GM23248 (cell line): ENCODE measurements at regions not wholly inside any gene's neighbourhood (a gene's known extent, or its start where the extent isn't known, plus 50 kb on each side); places are given as distances from the start of the nearest gene placed in this dataset.

ENCODE experiments used
- EZH2 ChIP-seq: fragments of 200-600 bp; sonication (generic); IDR thresholded peaks from 2 replicates; pipeline ENCODE4 v1.6.1; 2018; ENCODE audit warnings: antibody characterized with exemption, mild to moderate bottlenecking; ENCODE audit not compliant: insufficient read depth, poor library complexity, severe bottlenecking
- EZH2phosphoT487 ChIP-seq: fragments of 200-600 bp; sonication (generic); IDR thresholded peaks from 2 replicates; pipeline ENCODE4 v1.6.1; 2018; ENCODE audit warnings: antibody characterized with exemption, moderate library complexity, mild to moderate bottlenecking, low read depth; ENCODE audit not compliant: insufficient read depth

DNA sequence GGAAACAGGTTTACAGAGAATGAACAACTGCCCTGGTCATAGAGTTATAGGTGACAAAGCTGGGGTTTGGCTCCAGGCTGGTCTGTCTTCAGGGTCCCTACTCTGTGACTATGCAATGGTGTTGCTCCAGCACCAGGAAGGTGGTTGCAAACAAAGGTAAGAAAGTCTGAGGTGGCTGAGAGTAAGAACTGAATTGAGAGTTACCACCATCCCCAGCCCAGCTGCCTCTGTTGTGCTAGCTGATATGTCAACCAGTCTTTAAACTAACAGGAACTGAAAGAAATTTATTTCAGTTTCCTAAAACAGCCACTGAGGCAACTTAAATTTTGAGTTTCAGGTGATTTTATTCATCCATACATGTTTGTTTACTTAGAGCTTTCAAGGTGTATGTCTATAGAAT lies 111.0 kb upstream of the LRIG3 start:
- TF ChIP-seq EZH2 (no peak), EZH2phosphoT487 (no peak)
